GM19043 (cell line): ENCODE measurements at regions not wholly inside any gene's neighbourhood (a gene's known extent, or its start where the extent isn't known, plus 50 kb on each side); places are given as distances from the start of the nearest gene placed in this dataset.

Experiments
- ATAC-seq: cut with Tn5 transposase; IDR thresholded peaks from one replicate; pipeline ENCODE4 v1.9.1; 2021; ENCODE audit warnings: low read depth; ENCODE audit not compliant: unreplicated experiment

- ATAC-seq: no peak
These were observed 52.4 kb upstream of the UPP2 start for GRCh38 chr2:158049129-158049855.

GRCh38 chr2:158048327-158048726 is 53.3 kb upstream of the UPP2 start:
- no peak for ATAC-seq

DNA sequence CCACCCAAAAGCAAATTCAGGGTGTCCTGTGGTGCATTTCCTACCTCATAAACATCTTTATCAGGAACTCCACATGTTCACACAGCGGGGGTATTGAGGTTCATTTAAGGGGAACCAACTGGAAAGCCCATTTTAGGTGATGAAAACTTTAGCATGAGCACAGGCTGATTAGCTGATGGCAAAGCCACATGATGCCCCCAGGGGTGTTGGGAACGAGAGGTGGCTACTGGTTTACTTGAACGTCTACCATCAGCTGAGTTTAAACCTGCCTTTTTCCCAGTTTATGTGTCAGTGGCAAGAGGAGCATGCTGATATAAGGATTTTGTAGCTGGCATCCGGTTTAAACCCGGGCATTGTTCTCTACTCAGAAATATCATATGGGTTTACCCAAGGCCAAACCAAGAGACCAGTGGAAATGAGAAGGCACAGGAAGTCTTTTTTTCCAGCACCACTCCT is 54.5 kb upstream of the UPP2 start:
- ATAC-seq: no peak

- ATAC-seq: no peak
These were observed 55.4 kb upstream of the UPP2 start for GRCh38 chr2:158046121-158046880.

DNA sequence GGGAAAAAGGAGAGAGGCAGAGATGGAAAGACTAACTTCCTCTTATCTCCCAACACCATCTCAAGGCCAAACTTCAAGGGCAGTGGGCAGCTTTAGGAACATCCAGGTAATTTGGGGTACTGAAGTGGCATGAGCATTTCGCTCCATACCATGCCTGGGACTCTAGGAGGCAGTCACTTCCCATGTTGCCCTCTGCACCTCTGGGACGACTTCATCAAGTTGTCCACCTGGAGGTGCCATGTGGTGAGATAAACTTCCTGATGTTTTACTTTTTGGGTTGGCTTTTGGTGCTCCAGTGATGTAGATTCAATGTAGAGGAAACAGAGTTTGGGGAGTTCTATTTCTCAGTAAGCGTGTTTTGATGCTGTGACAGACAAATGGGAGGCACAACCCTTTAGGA is 56.3 kb upstream of the UPP2 start:
- no peak for ATAC-seq

GRCh38 chr2:158043181-158043948 is 58.3 kb upstream of the UPP2 start:
- ATAC-seq: no peak

- no peak for ATAC-seq
These were observed 59.0 kb upstream of the UPP2 start for GRCh38 chr2:158042666-158043065.

DNA sequence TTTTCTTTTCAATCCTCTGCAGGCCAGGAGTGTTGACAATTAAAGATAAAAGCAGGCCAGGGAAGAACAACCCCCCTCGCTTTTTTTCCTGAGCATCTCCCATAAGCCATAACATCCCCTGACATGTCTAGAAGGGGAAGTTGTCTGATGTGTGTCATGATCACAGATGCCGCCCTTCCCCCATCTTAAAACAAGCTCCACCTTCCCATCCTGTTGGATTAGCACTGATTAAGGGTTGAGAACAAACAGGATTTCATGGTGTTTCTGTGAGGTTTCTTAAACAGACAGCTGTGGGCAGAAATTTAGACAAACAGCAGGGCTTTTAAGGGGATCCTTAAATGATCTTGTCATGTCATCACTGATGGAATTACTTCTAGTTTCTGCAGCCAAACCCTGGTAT is 59.4 kb upstream of the UPP2 start:
- no peak for ATAC-seq

- ATAC-seq: no peak
These were observed 60.3 kb upstream of the UPP2 start for GRCh38 chr2:158041400-158041799.

- ATAC-seq: no peak
These were observed 62.8 kb upstream of the UPP2 start for GRCh38 chr2:158038901-158039300.

DNA sequence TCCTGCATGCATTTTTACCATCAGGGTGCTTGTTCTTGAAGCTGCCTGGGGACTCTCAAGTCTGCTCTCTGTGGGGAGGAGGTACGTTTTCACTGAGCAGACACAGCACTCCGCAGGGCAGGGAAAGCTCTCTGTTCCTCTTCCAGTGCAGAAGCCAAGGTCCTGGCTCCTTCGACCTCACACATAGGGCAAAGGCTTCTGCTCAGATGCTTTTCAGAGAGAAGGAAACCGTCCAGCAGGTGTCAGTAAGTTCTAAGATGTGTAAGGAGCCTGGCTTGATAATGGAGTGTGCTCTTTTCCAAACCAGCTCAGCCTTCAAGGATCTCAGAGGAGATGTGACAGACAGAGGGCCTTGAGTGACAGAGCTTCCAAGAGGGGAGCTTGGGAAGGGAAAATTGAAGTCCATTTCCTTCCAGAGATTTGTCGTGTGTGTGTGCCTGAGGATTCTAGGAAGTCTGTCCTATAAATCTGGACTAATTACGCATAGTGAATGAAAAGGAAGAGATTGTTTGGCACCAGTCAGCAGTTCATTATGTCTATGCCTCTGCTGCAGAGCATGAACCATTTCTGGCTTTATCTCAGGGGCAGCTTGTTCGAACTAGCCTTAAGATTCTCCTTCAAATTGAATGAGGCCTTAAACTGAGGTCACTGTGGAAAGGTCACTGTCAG is 67.3 kb upstream of the UPP2 start:
- ATAC-seq: peak; percentile 59

DNA sequence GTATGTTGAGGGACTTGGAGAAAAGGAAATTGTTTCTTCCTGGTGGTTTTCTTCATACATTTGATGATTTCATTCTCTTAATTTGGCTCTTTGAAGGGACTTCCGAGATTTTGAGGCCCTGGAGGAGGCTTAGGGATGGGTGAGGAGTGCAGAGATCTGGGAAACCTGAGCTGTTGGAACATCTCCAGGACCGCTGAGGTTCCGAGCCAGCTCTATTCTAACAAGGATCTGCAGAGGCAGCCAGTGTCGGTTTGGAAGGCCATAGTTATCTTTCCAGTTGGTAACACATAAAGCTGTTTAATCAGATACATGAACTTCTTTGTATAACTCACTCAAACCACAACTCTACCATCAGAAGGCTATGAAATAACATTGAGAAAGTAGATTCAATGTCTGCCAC is 70.3 kb upstream of the UPP2 start:
- no peak for ATAC-seq

DNA sequence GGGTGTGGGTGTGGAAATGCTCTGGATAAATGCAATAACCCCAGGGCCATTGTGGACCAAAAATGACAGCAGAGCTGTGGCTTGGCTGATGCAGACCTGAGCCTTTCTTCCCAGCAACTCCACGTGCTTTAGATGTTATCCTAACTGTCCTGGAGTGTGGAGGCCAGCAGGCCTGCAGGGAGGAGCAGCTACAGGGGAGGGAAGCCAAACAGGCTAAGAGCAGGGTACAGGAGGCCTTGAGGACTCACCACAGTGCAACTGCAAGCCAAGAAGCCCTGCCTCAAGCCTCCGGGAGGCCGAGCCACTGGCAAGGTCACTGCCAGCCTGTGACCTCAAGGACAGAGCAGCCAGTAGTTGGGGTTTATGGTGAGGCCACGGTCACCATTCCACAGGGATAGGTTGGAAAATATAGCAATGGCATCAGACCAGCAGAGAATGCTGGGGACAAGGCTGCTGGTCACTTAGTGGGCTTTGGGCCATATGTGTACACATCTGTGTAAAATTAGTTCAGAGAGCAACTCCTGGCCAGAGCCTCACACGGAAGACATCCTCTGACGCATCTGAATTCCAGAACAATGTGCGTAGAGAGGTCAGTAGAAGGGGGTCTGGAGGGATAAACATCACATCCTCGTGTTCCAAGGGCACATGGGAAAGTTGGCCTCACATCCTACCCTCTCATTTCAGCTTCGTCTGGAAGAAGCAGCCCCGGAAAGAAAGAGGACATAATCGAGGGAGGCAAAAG is 76.2 kb upstream of the UPP2 start:
- no peak for ATAC-seq

GRCh38 chr2:158024288-158024898 is 77.3 kb upstream of the UPP2 start:
- ATAC-seq: peak; percentile 85

DNA sequence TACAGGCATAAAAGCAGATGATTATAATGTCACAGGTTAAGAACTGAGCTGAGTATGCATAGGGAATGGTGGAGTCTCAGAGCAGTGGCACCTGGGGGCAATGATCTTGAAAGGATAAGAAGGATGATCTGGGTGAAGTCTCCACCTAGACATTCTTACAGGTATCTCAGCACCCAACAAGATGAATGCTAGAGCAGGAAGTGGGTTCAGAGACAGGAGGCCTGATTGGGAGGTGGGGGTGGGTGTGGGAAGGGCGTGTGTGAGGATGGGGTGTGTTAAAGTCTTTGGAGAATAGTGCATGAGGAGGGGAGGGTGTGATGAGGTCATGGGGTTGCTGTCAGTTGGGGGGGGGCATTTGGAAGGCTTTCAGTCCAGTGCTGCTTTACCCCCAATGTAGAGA is 78.8 kb upstream of the UPP2 start:
- ATAC-seq: no peak

DNA sequence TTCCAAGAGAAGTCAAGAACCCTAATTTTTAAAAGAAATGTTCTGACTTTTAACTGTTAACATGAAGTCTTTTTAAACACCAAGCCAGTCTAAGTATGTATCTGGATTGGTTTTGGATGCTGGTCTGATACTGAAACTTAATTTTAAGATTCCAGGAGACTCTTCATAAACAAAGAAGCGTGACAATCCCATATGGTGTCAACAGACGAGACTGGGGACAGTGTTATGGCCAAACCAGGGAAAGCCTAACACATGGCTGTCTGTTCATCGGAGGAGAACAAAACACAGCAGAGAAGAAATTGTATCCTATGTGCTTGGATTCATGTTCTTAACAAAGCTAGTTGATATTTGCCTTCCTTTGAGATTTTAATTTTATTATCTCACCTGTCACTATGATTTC is 80.5 kb upstream of the UPP2 start:
- ATAC-seq: no peak

GRCh38 chr2:158015428-158016076 is 86.1 kb upstream of the UPP2 start:
- ATAC-seq: no peak

DNA sequence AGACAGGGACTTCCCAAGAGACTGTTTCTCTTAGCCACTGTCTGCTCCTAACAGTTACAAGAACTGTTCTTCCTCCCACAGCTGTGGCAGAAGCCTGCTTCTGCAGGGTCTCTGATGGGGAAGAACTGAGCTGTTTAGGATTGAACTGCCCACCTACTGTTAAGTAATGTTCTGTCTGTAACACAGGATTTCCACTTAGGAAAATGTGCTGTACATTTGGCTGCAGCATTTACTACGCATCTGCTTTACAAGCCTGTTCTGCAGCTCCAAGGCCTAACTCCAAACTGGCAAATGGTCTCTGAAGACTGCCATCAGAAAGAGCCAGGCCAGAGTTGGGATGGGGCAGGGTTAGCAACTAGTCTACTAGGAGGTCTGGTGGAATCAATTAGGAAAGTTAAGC is 87.8 kb upstream of the UPP2 start:
- no peak for ATAC-seq

DNA sequence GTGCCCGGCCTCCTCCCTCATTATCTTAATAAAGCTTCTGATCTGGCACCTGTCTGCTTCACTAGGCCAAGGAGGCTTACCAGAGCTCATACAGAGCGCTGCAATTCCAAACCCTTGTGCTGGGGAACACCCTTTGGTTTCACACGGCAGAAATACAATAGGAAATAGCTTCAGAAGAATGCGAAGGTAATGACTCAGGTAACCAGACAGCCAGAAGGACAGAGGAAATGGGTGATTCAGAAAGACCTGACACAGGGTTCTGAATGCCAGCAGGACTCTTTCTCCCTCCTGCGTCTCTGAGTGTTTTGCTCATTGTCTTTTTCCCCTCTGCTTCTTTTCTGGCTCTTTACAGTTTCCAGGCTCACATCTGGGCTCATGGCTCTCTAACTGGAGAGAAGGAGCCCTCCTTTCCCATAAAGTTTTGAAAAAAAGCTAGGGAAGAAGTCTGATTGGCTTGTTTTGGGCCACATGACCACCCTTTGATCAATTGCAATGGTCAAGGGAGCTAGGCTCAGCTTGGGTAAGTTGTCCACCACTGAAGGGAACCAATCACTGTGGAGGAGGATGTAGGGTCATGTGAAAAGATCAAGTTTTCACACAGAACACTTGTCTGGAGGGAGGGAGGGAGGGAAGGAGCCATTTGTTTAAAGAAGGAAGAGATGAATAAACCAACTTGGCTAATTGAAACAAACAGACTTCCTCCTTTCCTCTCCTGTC is 90.5 kb upstream of the UPP2 start:
- ATAC-seq: no peak
